ENCODE measurements at regions not wholly inside any gene's neighbourhood (a gene's known extent, or its start where the extent isn't known, plus 50 kb on each side); places are given as distances from the start of the nearest gene placed in this dataset.

GRCh38 chr1:218219460-218219859 lies 65.6 kb upstream of the RRP15 start:
- TF ChIP-seq, protein P1, sequence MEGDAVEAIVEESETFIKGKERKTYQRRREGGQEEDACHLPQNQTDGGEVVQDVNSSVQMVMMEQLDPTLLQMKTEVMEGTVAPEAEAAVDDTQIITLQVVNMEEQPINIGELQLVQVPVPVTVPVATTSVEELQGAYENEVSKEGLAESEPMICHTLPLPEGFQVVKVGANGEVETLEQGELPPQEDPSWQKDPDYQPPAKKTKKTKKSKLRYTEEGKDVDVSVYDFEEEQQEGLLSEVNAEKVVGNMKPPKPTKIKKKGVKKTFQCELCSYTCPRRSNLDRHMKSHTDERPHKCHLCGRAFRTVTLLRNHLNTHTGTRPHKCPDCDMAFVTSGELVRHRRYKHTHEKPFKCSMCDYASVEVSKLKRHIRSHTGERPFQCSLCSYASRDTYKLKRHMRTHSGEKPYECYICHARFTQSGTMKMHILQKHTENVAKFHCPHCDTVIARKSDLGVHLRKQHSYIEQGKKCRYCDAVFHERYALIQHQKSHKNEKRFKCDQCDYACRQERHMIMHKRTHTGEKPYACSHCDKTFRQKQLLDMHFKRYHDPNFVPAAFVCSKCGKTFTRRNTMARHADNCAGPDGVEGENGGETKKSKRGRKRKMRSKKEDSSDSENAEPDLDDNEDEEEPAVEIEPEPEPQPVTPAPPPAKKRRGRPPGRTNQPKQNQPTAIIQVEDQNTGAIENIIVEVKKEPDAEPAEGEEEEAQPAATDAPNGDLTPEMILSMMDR (IDR thresholded peaks at IDR 0.05; ENCODE audit: borderline replicate concordance, insufficient read depth, low read depth, low read length): no peak
- H3K4me3 ChIP-seq (ENCODE audit: low read depth, low read length): no peak overlapping the region

GRCh38 chr1:218224101-218224500 lies 61.0 kb upstream of the RRP15 start:
- no peak overlapping the region for H3K4me3 ChIP-seq (ENCODE audit: low read depth, low read length)
- TF ChIP-seq, protein P1 (IDR thresholded peaks at IDR 0.05; ENCODE audit: borderline replicate concordance, insufficient read depth, low read depth, low read length): no peak

GRCh38 chr1:218226005-218226404 lies 59.1 kb upstream of the RRP15 start:
- TF ChIP-seq, protein P1 (IDR thresholded peaks at IDR 0.05; ENCODE audit: borderline replicate concordance, insufficient read depth, low read depth, low read length): no peak
- no peak overlapping the region for H3K4me3 ChIP-seq (ENCODE audit: low read depth, low read length)

All from GM12875 (cell line).